Chondrocyte (in vitro differentiated cells): ENCODE measurements at regions not wholly inside any gene's neighbourhood (a gene's known extent, or its start where the extent isn't known, plus 50 kb on each side); places are given as distances from the start of the nearest gene placed in this dataset.

Source experiments
- DNase-seq: peaks from one replicate; pipeline ENCODE4 v3.0.0; 2021; ENCODE audit warnings: mixed read lengths, low spot score
- H3K27ac Mint-ChIP-seq: one replicate; pipeline ENCODE4 v1.8.0; 2021; ENCODE audit warnings: mild to moderate bottlenecking, moderate library complexity, mixed read lengths; ENCODE audit not compliant: unreplicated experiment
- H3K27me3 Mint-ChIP-seq: 2 replicates; pipeline ENCODE4 v1.8.0; 2021; ENCODE audit warnings: low read depth, mixed read lengths
- H3K36me3 Mint-ChIP-seq: 2 replicates; pipeline ENCODE4 v1.8.0; 2021; ENCODE audit warnings: low read depth, mixed read lengths
- H3K4me1 Mint-ChIP-seq: 2 replicates; pipeline ENCODE4 v1.8.0; 2021; ENCODE audit warnings: low read depth, mild to moderate bottlenecking, mixed read lengths
- H3K4me3 Mint-ChIP-seq: one replicate; pipeline ENCODE4 v1.8.0; 2021; ENCODE audit warnings: mild to moderate bottlenecking, moderate library complexity, mixed read lengths; ENCODE audit not compliant: unreplicated experiment
- H3K9me3 Mint-ChIP-seq: 2 replicates; pipeline ENCODE4 v1.8.0; 2021; ENCODE audit warnings: low read depth, mixed read lengths
- CTCF ChIP-seq: fragments of 200-600 bp; sonication (generic); IDR thresholded peaks from 2 replicates; pipeline ENCODE4 v1.5.0; 2021; ENCODE audit warnings: antibody characterized with exemption, mild to moderate bottlenecking, moderate library complexity

GRCh38 chr6:1497761-1498105, 108.4 kb downstream of the FOXF2 start:
- peaks cover 3% of the 10 kb centered on the region for H3K27me3 Mint-ChIP-seq
- peaks cover 14% of the 10 kb centered on the region for H3K9me3 Mint-ChIP-seq
- TF ChIP-seq CTCF = no peak
- H3K4me3 Mint-ChIP-seq = no peak overlapping the region
- H3K36me3 Mint-ChIP-seq = no peaks in the 10 kb centered on the region
- H3K27ac Mint-ChIP-seq = no peak overlapping the region
- H3K4me1 Mint-ChIP-seq = peaks cover 3% of the 10 kb centered on the region
- DNase-seq = no peak

GRCh38 chr6:1498491-1499113, 109.2 kb downstream of the FOXF2 start:
- Mint-ChIP-seq H3K9me3 (peaks cover 14% of the 10 kb centered on the region), H3K4me3 (no peak overlapping the region), H3K36me3 (no peaks in the 10 kb centered on the region), H3K27me3 (peaks cover 3% of the 10 kb centered on the region), H3K27ac (no peak overlapping the region), H3K4me1 (peaks cover 3% of the 10 kb centered on the region)
- DNase-seq = no peak
- TF ChIP-seq CTCF = peak; percentile 54

GRCh38 chr6:1499777-1500176, 109.9 kb upstream of the FOXC1 start:
- H3K9me3 Mint-ChIP-seq = peaks cover 14% of the 10 kb centered on the region
- H3K27me3 Mint-ChIP-seq = peaks cover 3% of the 10 kb centered on the region
- peaks cover 10% of the 10 kb centered on the region for H3K4me1 Mint-ChIP-seq
- no peak overlapping the region for H3K27ac Mint-ChIP-seq
- no peaks in the 10 kb centered on the region for H3K36me3 Mint-ChIP-seq
- no peak for TF ChIP-seq CTCF
- DNase-seq = no peak
- no peak overlapping the region for H3K4me3 Mint-ChIP-seq

- Mint-ChIP-seq H3K36me3 (no peaks in the 10 kb centered on the region), H3K27me3 (peaks cover 3% of the 10 kb centered on the region), H3K4me1 (peaks cover 10% of the 10 kb centered on the region), H3K27ac (no peak overlapping the region), H3K9me3 (peaks cover 7% of the 10 kb centered on the region), H3K4me3 (no peak overlapping the region)
- DNase-seq = no peak
- TF ChIP-seq CTCF = no peak
Observed at GRCh38 chr6:1500913-1501312, 108.8 kb upstream of the FOXC1 start.

GRCh38 chr6:1502041-1502440, 107.7 kb upstream of the FOXC1 start:
- no peak overlapping the region for H3K27ac Mint-ChIP-seq
- TF ChIP-seq CTCF = no peak

More at GRCh38 chr6:1502041-1502440, 107.7 kb upstream of the FOXC1 start:
- Mint-ChIP-seq H3K27me3 (peaks cover 3% of the 10 kb centered on the region), H3K36me3 (no peaks in the 10 kb centered on the region), H3K4me1 (peaks cover 10% of the 10 kb centered on the region), H3K4me3 (no peak overlapping the region), H3K9me3 (no peaks in the 10 kb centered on the region)
- no peak for DNase-seq
